GM23338 (cell line): ENCODE measurements at regions not wholly inside any gene's neighbourhood (a gene's known extent, or its start where the extent isn't known, plus 50 kb on each side); places are given as distances from the start of the nearest gene placed in this dataset.
A peak's percentile ranks its signal among the peaks of the same experiment; 100 is the strongest.

Experiments
- ATAC-seq: fragments of 200-7000 bp; cut with Tn5 transposase; 3 replicates; pipeline ENCODE4 v1.9.1; 2020
- DNase-seq: peaks from one replicate; pipeline ENCODE4 v3.0.0-alpha.2; 2015; ENCODE audit warnings: low spot score
- H2AFZ ChIP-seq: fragments of 200-600 bp; sonication (generic); 2 replicates; pipeline ENCODE4 v1.8.0; 2016; ENCODE audit warnings: antibody characterized with exemption, mild to moderate bottlenecking, moderate library complexity
- H3F3A ChIP-seq: fragments of 200-600 bp; sonication (generic); replicated peaks from 2 replicates; pipeline ENCODE4 v1.8.0; 2017; ENCODE audit warnings: antibody characterized with exemption, mixed run types, low read depth
- H3K27ac ChIP-seq: fragments of 200-600 bp; sonication (generic); 2 replicates; pipeline ENCODE4 v1.6.1; 2016; ENCODE audit warnings: low read depth
- H3K27me3 ChIP-seq: fragments of 200-600 bp; sonication (generic); 2 replicates; pipeline ENCODE4 v1.8.0; 2016; ENCODE audit warnings: mild to moderate bottlenecking, mixed run types, moderate library complexity; ENCODE audit not compliant: insufficient read depth
- H3K36me3 ChIP-seq: fragments of 200-600 bp; sonication (generic); 2 replicates; pipeline ENCODE4 v1.8.0; 2016; ENCODE audit warnings: mild to moderate bottlenecking; ENCODE audit not compliant: insufficient read depth
- H3K4me1 ChIP-seq: fragments of 200-600 bp; sonication (generic); 2 replicates; pipeline ENCODE4 v1.8.0; 2016; ENCODE audit warnings: mild to moderate bottlenecking, moderate library complexity; ENCODE audit not compliant: insufficient read depth
- H3K4me2 ChIP-seq: fragments of 200-600 bp; sonication (generic); 2 replicates; pipeline ENCODE4 v1.7.1; 2017; ENCODE audit warnings: mixed run types
- H3K4me3 ChIP-seq: fragments of 200-600 bp; sonication (generic); 2 replicates; pipeline ENCODE4 v1.6.1; 2016; ENCODE audit warnings: mixed run types
- H3K79me2 ChIP-seq: fragments of 200-600 bp; sonication (generic); replicated peaks from 2 replicates; pipeline ENCODE4 v1.8.0; 2017; ENCODE audit warnings: mild to moderate bottlenecking; ENCODE audit not compliant: insufficient read depth
- H3K9me2 ChIP-seq: fragments of 200-600 bp; sonication (generic); 2 replicates; pipeline ENCODE4 v1.8.0; 2017; ENCODE audit not compliant: insufficient read depth
- H4K20me1 ChIP-seq: fragments of 200-600 bp; sonication (generic); replicated peaks from 2 replicates; pipeline ENCODE4 v1.8.0; 2017; ENCODE audit warnings: mild to moderate bottlenecking; ENCODE audit not compliant: insufficient read depth
- H3K27ac Mint-ChIP-seq: 2 replicates; pipeline ENCODE4 v1.8.0; 2020; ENCODE audit warnings: inconsistent platforms, mild to moderate bottlenecking, moderate library complexity, mixed read lengths
- H3K27me3 Mint-ChIP-seq: 3 replicates; pipeline ENCODE4 v1.8.0; 2022; ENCODE audit warnings: low read depth, mild to moderate bottlenecking, moderate library complexity, mixed read lengths, inconsistent platforms; ENCODE audit not compliant: insufficient read depth, poor library complexity
- H3K36me3 Mint-ChIP-seq: 3 replicates; pipeline ENCODE4 v1.8.0; 2021; ENCODE audit warnings: low read depth, mild to moderate bottlenecking, inconsistent platforms, moderate library complexity, mixed read lengths
- H3K4me1 Mint-ChIP-seq: 3 replicates; pipeline ENCODE4 v1.8.0; 2020; ENCODE audit warnings: mild to moderate bottlenecking, inconsistent platforms, mixed read lengths
- H3K4me3 Mint-ChIP-seq: 3 replicates; pipeline ENCODE4 v1.8.0; 2021; ENCODE audit warnings: moderate library complexity, mild to moderate bottlenecking, inconsistent platforms, mixed read lengths
- H3K9me3 Mint-ChIP-seq: 3 replicates; pipeline ENCODE4 v1.8.0; 2020; ENCODE audit warnings: moderate library complexity, mild to moderate bottlenecking, inconsistent platforms, mixed read lengths
- CREB1 ChIP-seq: fragments of 250-450 bp; sonication (Bioruptor Pico); IDR thresholded peaks from 2 replicates; pipeline ENCODE4 v1.5.0; 2020; ENCODE audit warnings: low read depth, mild to moderate bottlenecking, moderate library complexity
- EZH2 ChIP-seq: fragments of 200-600 bp; sonication (generic); IDR thresholded peaks from one replicate; pipeline ENCODE4 v1.8.0; 2017; ENCODE audit warnings: antibody characterized with exemption, mild to moderate bottlenecking, low read depth; ENCODE audit not compliant: unreplicated experiment
- EZH2phosphoT487 ChIP-seq: fragments of 200-600 bp; sonication (generic); IDR thresholded peaks from one replicate; pipeline ENCODE4 v1.8.1; 2018; ENCODE audit warnings: antibody characterized with exemption; ENCODE audit not compliant: unreplicated experiment
- JUNB ChIP-seq: IDR thresholded peaks from one replicate; pipeline ENCODE4 v1.6.1; 2016; ENCODE audit warnings: antibody characterized with exemption; ENCODE audit not compliant: unreplicated experiment
- NANOG ChIP-seq: IDR thresholded peaks from 2 replicates; pipeline ENCODE4 v1.6.1; 2016; ENCODE audit warnings: antibody characterized with exemption, borderline replicate concordance
- POLR2AphosphoS5 ChIP-seq: IDR thresholded peaks from 2 replicates; pipeline ENCODE4 v1.6.1; 2016; ENCODE audit warnings: antibody characterized with exemption, low read depth
- STAT1 ChIP-seq: IDR thresholded peaks from one replicate; pipeline ENCODE4 v1.6.1; 2016; ENCODE audit warnings: antibody characterized with exemption; ENCODE audit not compliant: unreplicated experiment
- ZNF114 ChIP-seq: fragments of 250-450 bp; sonication (Bioruptor Pico); IDR thresholded peaks from 2 replicates; pipeline ENCODE4 v1.5.0; 2020; ENCODE audit warnings: mild to moderate bottlenecking, moderate library complexity
- ZNF331 ChIP-seq: fragments of 250-450 bp; sonication (Bioruptor Pico); IDR thresholded peaks from 2 replicates; pipeline ENCODE4 v1.5.0; 2020; ENCODE audit warnings: low read depth, mild to moderate bottlenecking, moderate library complexity
- TF ChIP-seq, protein P1 (sequence below), 2 experiments: fragments of 200-600 bp in 1 of 2; sonication (generic) in 1 of 2; conservative IDR thresholded peaks; 2 replicates each; pipeline versions ENCODE4 v1.5.1 to v1.6.1; 2016 to 2017; ENCODE audit warnings: antibody characterized with exemption in 2 of 2, low read depth in 2 of 2, mild to moderate bottlenecking in 2 of 2, moderate library complexity in 1 of 2
- TF ChIP-seq, protein P2 (sequence below): IDR thresholded peaks from one replicate; pipeline ENCODE4 v1.6.1; 2018; ENCODE audit warnings: antibody characterized with exemption; ENCODE audit not compliant: unreplicated experiment
- TF ChIP-seq, protein P3 (sequence below): IDR thresholded peaks from 2 replicates; pipeline ENCODE4 v1.6.1; 2016; ENCODE audit warnings: antibody characterized with exemption

DNA sequence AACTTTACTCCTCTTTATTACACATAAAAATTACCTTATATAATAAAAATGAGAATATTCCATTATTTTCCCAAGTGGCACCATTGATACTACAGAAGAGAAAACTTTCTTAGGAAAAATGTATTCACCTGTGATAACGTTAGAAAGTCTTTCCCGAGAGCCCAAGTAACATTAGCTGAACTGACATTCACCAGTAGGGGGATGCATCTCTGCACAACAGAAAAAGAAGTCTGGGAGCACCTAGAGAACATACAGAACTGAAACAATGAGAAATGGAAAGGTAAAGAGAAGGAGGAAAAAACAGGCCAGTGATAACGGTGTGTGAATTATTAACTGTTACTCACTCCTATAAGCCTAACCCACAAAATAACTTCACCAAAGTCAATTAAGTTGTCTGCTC is 423.3 kb downstream of the CENPC start:
- Histone ChIP-seq H3K27me3 (no peaks in the 10 kb centered on the region), H3K79me2 (no peaks in the 10 kb centered on the region), H3K4me1 (no peaks in the 10 kb centered on the region), H3K27ac (no peak overlapping the region), H3K9me2 (no peaks in the 10 kb centered on the region), H2AFZ (no peak overlapping the region), H3K4me2 (no peak overlapping the region), H3F3A (no peaks in the 10 kb centered on the region), H3K4me3 (no peak overlapping the region), H4K20me1 (no peaks in the 10 kb centered on the region), H3K36me3 (no peaks in the 10 kb centered on the region)
- ATAC-seq (peak; percentile 87), DNase-seq (peak; percentile 75)
- Mint-ChIP-seq H3K36me3 (no peaks in the 10 kb centered on the region; the same call in 2 of the 3 replicates), H3K27me3 (peaks cover 2% of the 10 kb centered on the region), H3K4me3 (no peak overlapping the region), H3K27ac (no peak overlapping the region), H3K9me3 (no peaks in the 10 kb centered on the region), H3K4me1 (peaks cover 3% of the 10 kb centered on the region; the same call in 1 of the 3 replicates)
- no peak for TF ChIP-seq POLR2AphosphoS5
- no peak for TF ChIP-seq ZNF331
- TF ChIP-seq NANOG = no peak
- TF ChIP-seq, protein P1, sequence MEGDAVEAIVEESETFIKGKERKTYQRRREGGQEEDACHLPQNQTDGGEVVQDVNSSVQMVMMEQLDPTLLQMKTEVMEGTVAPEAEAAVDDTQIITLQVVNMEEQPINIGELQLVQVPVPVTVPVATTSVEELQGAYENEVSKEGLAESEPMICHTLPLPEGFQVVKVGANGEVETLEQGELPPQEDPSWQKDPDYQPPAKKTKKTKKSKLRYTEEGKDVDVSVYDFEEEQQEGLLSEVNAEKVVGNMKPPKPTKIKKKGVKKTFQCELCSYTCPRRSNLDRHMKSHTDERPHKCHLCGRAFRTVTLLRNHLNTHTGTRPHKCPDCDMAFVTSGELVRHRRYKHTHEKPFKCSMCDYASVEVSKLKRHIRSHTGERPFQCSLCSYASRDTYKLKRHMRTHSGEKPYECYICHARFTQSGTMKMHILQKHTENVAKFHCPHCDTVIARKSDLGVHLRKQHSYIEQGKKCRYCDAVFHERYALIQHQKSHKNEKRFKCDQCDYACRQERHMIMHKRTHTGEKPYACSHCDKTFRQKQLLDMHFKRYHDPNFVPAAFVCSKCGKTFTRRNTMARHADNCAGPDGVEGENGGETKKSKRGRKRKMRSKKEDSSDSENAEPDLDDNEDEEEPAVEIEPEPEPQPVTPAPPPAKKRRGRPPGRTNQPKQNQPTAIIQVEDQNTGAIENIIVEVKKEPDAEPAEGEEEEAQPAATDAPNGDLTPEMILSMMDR (conservative IDR thresholded peaks at IDR 0.05; ENCODE audit: low read depth in 2 of 2) = peak; percentile 77 to 83
- TF ChIP-seq JUNB = no peak

DNA sequence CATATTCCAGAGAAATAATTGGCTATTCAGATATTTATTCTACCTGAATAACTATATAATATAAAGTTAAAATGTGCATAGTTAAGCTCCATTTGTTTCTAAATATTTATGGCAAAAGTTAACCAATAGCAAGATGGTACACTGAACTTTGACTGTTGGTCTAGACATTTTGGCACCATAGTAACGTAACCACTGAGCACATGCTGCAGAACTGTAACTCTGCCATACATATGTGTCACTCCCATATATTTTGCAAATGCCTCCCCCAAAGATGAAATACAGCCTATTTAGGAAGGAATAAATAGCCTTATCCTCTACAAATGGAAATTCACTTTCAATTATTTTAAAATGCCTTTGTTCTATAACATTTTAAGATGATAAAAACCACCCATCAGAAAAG is 424.9 kb downstream of the CENPC start:
- Mint-ChIP-seq H3K9me3 (no peaks in the 10 kb centered on the region; the same call in 2 of the 3 replicates), H3K27me3 (peaks cover 2% of the 10 kb centered on the region), H3K36me3 (no peaks in the 10 kb centered on the region; the same call in 2 of the 3 replicates), H3K4me3 (no peak overlapping the region), H3K27ac (no peak overlapping the region), H3K4me1 (peaks cover 3% of the 10 kb centered on the region; the same call in 1 of the 3 replicates)
- Histone ChIP-seq H3F3A (no peaks in the 10 kb centered on the region), H3K27me3 (no peaks in the 10 kb centered on the region), H2AFZ (no peak overlapping the region), H3K9me2 (no peaks in the 10 kb centered on the region), H3K4me1 (no peaks in the 10 kb centered on the region), H3K36me3 (no peaks in the 10 kb centered on the region), H3K4me2 (no peak overlapping the region), H3K4me3 (no peak overlapping the region), H3K79me2 (no peaks in the 10 kb centered on the region), H3K27ac (no peak overlapping the region), H4K20me1 (no peaks in the 10 kb centered on the region)
- ATAC-seq = no peak
- DNase-seq = no peak
- TF ChIP-seq, protein P2, sequence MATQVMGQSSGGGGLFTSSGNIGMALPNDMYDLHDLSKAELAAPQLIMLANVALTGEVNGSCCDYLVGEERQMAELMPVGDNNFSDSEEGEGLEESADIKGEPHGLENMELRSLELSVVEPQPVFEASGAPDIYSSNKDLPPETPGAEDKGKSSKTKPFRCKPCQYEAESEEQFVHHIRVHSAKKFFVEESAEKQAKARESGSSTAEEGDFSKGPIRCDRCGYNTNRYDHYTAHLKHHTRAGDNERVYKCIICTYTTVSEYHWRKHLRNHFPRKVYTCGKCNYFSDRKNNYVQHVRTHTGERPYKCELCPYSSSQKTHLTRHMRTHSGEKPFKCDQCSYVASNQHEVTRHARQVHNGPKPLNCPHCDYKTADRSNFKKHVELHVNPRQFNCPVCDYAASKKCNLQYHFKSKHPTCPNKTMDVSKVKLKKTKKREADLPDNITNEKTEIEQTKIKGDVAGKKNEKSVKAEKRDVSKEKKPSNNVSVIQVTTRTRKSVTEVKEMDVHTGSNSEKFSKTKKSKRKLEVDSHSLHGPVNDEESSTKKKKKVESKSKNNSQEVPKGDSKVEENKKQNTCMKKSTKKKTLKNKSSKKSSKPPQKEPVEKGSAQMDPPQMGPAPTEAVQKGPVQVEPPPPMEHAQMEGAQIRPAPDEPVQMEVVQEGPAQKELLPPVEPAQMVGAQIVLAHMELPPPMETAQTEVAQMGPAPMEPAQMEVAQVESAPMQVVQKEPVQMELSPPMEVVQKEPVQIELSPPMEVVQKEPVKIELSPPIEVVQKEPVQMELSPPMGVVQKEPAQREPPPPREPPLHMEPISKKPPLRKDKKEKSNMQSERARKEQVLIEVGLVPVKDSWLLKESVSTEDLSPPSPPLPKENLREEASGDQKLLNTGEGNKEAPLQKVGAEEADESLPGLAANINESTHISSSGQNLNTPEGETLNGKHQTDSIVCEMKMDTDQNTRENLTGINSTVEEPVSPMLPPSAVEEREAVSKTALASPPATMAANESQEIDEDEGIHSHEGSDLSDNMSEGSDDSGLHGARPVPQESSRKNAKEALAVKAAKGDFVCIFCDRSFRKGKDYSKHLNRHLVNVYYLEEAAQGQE = no peak
- TF ChIP-seq NANOG (no peak), EZH2 (no peak), JUNB (no peak), CREB1 (CRISPR knock-in tag) (no peak), ZNF331 (no peak), ZNF114 (CRISPR knock-in tag) (no peak), STAT1 (no peak), POLR2AphosphoS5 (no peak), EZH2phosphoT487 (no peak)
- TF ChIP-seq, protein P3, sequence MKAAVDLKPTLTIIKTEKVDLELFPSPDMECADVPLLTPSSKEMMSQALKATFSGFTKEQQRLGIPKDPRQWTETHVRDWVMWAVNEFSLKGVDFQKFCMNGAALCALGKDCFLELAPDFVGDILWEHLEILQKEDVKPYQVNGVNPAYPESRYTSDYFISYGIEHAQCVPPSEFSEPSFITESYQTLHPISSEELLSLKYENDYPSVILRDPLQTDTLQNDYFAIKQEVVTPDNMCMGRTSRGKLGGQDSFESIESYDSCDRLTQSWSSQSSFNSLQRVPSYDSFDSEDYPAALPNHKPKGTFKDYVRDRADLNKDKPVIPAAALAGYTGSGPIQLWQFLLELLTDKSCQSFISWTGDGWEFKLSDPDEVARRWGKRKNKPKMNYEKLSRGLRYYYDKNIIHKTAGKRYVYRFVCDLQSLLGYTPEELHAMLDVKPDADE = no peak
- TF ChIP-seq, protein P1 (conservative IDR thresholded peaks at IDR 0.05; ENCODE audit: low read depth in 2 of 2) = no peak
